Activated naive CD8-positive, alpha-beta T cell treated with anti-CD3 and anti-CD28 coated beads for 36 hours (primary cell): ENCODE measurements at regions not wholly inside any gene's neighbourhood (a gene's known extent, or its start where the extent isn't known, plus 50 kb on each side); places are given as distances from the start of the nearest gene placed in this dataset.
"Not testable (repeated sequence)": the region's sequence is repeated elsewhere in the genome, so short reads cannot be mapped to it uniquely, and the experiment has no call there.

Source experiments
- DNase-seq: peaks from one replicate; pipeline ENCODE4 v3.0.0; 2021
- H3K27ac Mint-ChIP-seq: one replicate; pipeline ENCODE4 v1.8.0; 2022; ENCODE audit warnings: mild to moderate bottlenecking, moderate library complexity, mixed read lengths
- H3K27me3 Mint-ChIP-seq: one replicate; pipeline ENCODE4 v1.8.0; 2022; ENCODE audit warnings: mild to moderate bottlenecking, mixed read lengths
- H3K36me3 Mint-ChIP-seq: one replicate; pipeline ENCODE4 v1.8.0; 2021; ENCODE audit warnings: mild to moderate bottlenecking, mixed read lengths
- H3K4me1 Mint-ChIP-seq: one replicate; pipeline ENCODE4 v1.8.0; 2021; ENCODE audit warnings: mixed read lengths
- H3K4me3 Mint-ChIP-seq: one replicate; pipeline ENCODE4 v1.8.0; 2022; ENCODE audit warnings: mild to moderate bottlenecking, moderate library complexity, mixed read lengths
- H3K9me3 Mint-ChIP-seq: one replicate; pipeline ENCODE4 v1.8.0; 2022; ENCODE audit warnings: mixed read lengths

DNA sequence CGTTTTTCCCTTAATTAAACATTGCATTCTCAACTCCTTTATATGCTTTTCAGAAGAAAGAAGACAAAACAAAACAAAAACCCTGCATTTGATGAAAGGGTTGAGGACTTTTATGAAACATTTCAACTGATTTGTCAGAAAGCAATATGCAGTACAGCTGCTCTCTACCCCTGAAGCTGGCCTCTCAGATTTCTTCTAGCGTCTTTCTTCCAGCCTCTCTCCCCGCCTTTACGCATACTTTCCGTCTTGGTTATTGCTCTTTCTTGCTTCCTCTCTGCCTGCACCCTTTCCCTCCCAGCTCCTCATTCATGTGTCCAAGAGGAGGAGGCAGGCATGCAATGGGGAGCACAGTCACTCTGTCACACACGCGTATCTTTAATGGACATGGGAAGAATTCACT, 91.0 kb upstream of the COL1A2 start:
- Mint-ChIP-seq H3K27me3 (peaks cover 7% of the 10 kb centered on the region), H3K4me1 (no peaks in the 10 kb centered on the region), H3K36me3 (no peaks in the 10 kb centered on the region), H3K27ac (no peak overlapping the region), H3K4me3 (no peak overlapping the region), H3K9me3 (no peaks in the 10 kb centered on the region)
- no peak for DNase-seq

DNA sequence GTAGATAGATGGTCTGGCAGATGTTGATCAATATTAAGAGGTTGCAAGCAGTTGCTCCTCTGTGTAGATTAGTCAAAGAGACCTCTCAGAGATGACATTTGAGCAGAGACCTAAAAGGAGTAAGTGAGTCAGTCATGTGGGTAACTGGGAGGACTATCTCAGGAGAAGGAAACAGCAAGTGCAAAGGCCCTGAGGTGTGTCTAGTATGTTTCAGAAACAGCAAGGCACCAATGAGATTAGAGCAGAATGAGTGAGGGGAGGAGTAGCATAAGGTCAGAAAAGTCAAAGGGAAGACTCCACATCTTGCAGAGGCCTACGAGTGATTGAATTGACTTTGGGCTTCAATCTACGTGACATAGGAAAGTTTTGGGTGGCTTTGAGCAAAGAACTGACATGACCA, 89.8 kb upstream of the COL1A2 start:
- Mint-ChIP-seq H3K36me3 (no peaks in the 10 kb centered on the region), H3K4me1 (no peaks in the 10 kb centered on the region)

DNA sequence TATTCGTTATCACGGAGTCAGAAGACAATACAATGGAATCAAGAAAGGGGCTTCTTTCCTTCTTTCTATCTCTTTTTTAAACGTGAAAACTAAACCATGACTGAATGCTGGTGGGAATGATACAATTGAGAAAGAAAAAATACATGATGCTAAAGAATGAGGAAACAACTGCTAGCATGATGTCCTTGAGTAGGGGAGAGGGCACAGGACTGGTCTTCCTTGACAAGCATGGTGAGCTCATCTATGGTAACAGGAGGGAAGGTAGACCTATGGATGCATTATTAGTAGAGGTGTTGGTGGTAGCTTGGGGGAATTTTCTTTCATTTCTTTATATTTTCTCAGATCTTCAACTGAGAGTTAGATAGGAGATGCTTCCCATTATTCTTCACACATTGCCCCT, 88.9 kb upstream of the COL1A2 start:
- Mint-ChIP-seq H3K4me1 (no peaks in the 10 kb centered on the region), H3K9me3 (no peaks in the 10 kb centered on the region), H3K27ac (no peak overlapping the region), H3K36me3 (no peaks in the 10 kb centered on the region), H3K4me3 (no peak overlapping the region), H3K27me3 (peaks cover 4% of the 10 kb centered on the region)
- no peak for DNase-seq

More for the DNA sequence above, 89.8 kb upstream of the COL1A2 start:
- Mint-ChIP-seq H3K9me3 (no peaks in the 10 kb centered on the region), H3K27ac (no peak overlapping the region), H3K27me3 (peaks cover 7% of the 10 kb centered on the region), H3K4me3 (no peak overlapping the region)
- no peak for DNase-seq

DNA sequence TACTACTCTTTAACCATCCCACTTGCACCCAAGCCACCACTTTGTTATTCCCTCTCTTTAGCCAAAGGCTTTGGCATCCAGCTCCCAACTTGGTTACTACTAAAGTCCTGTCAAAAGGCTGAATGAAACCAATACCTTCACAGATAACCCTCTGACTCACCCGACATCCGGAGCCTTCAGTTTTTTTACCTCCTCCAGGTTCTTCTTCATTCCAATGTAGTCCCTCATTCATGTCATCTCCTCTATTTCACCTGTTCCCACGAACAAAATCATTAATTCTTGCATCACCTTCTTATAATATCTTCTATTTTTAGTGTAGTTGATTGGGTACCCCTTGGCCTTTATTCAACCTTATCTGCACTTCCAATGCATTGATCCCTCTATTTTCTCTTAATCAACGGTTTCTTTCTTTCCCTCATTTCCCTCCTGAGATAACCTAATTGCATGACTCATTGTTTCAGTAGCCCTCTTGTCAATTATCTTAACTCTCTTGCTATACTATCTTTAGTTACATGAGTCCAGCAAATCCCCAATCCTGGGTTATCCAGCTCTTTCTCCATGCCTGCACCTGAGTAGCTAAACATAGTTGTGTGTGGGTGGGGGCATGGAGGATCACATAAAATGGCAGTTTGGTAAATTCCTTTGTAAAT, 87.2 kb upstream of the COL1A2 start:
- DNase-seq = no peak
- H3K4me3 Mint-ChIP-seq = no peak overlapping the region
- no peaks in the 10 kb centered on the region for H3K27me3 Mint-ChIP-seq
- no peaks in the 10 kb centered on the region for H3K9me3 Mint-ChIP-seq
- H3K36me3 Mint-ChIP-seq = no peaks in the 10 kb centered on the region
- no peak overlapping the region for H3K27ac Mint-ChIP-seq
- no peaks in the 10 kb centered on the region for H3K4me1 Mint-ChIP-seq

DNA sequence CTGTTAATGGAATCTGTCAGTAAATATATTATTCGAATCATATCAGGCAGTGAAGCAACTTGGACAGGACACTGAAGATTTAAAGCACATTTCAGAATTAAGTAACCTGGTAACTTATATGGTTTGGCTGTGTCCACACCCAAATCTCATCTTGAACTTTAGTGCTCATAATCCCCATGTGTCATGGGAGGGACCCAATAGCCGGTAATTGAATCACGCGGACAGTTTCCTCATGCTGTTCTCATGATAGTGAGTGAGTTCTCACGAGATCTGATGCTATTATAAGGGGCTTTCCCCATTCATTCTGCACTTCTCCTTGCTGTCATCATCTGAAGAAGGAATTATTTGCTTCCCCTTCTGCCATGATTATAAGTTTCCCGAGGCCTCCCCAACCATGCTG, 83.2 kb upstream of the COL1A2 start:
- H3K4me1 Mint-ChIP-seq = no peaks in the 10 kb centered on the region
- H3K4me3 Mint-ChIP-seq = no peak overlapping the region
- no peaks in the 10 kb centered on the region for H3K27me3 Mint-ChIP-seq
- H3K27ac Mint-ChIP-seq = no peak overlapping the region
- no peaks in the 10 kb centered on the region for H3K36me3 Mint-ChIP-seq
- DNase-seq = no peak
- no peaks in the 10 kb centered on the region for H3K9me3 Mint-ChIP-seq

DNA sequence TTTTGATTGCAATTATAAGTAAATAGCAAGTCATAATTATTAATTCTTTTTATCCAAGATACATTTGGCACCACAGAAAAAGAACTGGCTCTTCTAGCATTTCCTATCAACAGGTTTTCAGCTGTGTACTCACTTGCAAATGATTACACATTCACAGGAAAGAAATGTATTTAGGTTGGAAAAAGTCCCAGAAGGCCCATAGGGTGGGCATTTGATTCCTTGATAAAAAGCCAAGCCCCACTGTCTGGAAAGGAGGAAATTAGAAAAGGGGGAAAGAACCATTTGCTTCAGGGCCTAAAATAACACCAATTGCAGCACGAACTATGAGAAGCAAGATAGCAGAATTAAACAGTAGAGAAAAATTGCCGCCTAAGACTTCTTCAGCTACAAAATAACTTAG, 80.8 kb upstream of the COL1A2 start:
- Mint-ChIP-seq H3K36me3 (no peaks in the 10 kb centered on the region), H3K27me3 (no peaks in the 10 kb centered on the region), H3K4me3 (no peak overlapping the region), H3K27ac (no peak overlapping the region), H3K9me3 (no peaks in the 10 kb centered on the region), H3K4me1 (no peaks in the 10 kb centered on the region)
- DNase-seq = no peak

DNA sequence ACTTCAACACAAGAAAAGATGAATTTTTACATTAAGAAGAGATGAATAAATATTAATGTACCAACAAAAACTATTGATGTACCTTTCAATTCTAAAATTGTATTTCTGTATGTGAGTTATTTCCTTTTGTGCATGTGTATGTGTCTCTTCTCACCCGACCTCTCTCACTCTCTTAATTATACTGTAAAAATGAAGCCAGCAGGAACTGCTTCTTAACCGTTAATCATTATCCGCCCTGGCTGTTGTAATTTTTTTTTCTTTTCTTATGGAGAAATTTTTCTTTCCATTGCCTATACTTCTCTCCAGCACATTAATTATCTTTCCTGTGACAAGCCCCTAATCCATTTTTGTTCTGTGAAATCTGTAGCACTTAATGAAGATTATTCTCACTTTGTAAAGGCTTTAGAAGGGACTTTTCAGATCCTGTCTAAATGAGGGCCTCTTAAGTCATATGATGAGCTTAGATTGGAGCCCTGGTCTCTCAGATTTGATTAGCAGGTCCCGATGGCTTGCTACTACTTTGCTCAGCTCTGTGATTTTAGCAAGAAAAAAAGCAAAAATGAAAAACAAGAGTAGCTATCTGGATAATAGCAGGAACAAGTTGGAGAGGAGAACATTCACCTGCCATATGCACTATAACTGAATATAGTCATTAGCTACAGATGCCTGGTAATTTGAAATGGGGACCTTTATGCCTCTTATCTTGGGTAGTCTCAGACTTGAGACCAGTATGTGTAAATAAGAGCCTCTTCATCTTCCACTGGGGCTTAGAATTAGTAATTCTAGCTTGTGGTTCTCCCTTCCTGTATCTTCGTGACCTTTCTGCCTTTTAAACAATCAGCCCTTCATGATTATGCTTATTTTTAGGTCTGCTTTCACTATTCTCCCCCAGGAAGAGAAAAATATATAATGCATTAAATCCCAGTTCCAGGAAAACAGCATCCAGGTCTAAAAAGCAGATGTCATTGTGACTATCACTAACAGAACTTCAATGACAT, 80.0 kb upstream of the COL1A2 start:
- H3K27me3 Mint-ChIP-seq = no peaks in the 10 kb centered on the region
- no peak overlapping the region for H3K27ac Mint-ChIP-seq
- H3K4me1 Mint-ChIP-seq = no peaks in the 10 kb centered on the region
- no peak for DNase-seq
- peaks cover 2% of the 10 kb centered on the region for H3K9me3 Mint-ChIP-seq
- no peak overlapping the region for H3K4me3 Mint-ChIP-seq
- H3K36me3 Mint-ChIP-seq = no peaks in the 10 kb centered on the region

DNA sequence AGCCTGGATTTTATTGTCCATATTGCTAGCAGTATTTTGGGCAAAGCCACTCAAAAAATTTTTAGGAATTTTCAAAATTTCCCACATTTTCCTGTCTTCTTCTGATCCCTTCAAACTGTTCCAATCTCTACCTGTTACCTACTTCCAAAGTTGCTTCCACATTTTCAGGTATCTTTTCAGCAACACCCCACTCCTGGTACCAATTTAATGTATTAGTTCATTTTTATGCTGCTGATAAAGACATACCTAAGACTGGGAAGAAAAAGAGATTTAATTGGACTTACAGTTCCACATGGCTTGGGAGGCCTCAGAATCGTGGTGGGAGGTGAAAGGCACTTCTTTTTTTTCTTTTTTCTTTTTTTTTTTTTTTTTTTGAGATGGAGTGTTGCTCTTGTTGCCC, 73.6 kb upstream of the COL1A2 start:
- not testable (repeated sequence) for H3K9me3 Mint-ChIP-seq, H3K27ac Mint-ChIP-seq, DNase-seq, H3K4me3 Mint-ChIP-seq, H3K27me3 Mint-ChIP-seq, H3K36me3 Mint-ChIP-seq, H3K4me1 Mint-ChIP-seq

DNA sequence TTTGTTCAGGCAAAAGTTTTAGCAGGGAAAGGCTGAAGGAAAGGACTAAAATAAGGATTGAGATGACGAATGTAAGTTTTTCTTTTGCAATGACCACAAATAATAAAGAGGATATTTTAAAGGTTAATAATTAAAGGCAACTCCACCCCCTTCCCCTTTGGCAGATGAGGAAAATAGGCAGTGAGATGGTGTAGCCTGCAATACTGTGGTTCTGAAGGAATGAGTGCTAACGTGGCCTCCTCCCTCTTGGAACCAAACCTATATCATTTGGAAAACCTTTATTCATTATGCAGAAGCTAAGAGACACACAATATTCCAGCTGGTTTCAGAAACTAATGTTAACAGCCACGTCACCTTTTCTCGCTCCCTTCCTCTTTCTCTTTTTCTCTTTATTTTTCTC, 70.9 kb upstream of the COL1A2 start:
- no peak overlapping the region for H3K4me3 Mint-ChIP-seq
- H3K36me3 Mint-ChIP-seq = peaks cover 1% of the 10 kb centered on the region
- H3K4me1 Mint-ChIP-seq = no peaks in the 10 kb centered on the region
- peaks cover 11% of the 10 kb centered on the region for H3K9me3 Mint-ChIP-seq
- no peaks in the 10 kb centered on the region for H3K27me3 Mint-ChIP-seq
- no peak for DNase-seq
- H3K27ac Mint-ChIP-seq = no peak overlapping the region

DNA sequence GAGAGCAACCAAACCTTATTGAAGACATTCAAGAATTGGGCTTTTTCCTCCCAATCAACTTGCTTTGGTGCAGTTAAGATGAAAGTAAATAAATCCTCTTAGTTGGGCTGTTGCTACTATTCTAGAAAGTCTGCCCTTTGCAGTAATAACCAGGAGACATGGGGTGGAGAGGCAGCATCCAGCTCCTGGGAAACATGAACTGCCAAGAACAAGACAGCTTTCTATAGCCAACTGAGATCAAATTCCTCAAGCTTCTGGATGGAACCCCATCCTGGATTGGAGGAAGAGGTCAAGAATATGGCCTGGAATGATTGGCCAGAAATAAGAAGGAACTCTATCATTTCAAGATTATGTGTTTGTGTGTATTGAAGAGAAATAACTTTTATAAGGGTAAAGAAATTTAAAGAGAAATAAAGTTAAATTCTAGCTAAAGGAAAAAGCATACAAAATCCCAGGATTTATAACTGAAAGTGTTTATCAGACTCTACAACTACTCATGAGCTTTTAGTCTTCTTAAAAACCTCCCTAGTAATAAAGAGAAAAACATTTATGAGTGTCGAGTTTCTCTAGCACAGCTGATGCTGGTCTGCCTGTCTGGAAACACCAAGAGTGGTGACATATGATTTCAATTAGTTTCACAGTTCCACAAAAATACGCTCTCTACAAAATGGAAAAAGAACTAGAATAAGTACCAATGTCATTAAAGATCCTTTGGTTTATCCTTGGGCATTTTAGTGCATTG, 70.1 kb upstream of the COL1A2 start:
- no peak overlapping the region for H3K27ac Mint-ChIP-seq
- H3K9me3 Mint-ChIP-seq = peaks cover 11% of the 10 kb centered on the region
- peaks cover 1% of the 10 kb centered on the region for H3K36me3 Mint-ChIP-seq
- H3K4me3 Mint-ChIP-seq = no peak overlapping the region
- no peaks in the 10 kb centered on the region for H3K27me3 Mint-ChIP-seq
- H3K4me1 Mint-ChIP-seq = no peaks in the 10 kb centered on the region
- no peak for DNase-seq

DNA sequence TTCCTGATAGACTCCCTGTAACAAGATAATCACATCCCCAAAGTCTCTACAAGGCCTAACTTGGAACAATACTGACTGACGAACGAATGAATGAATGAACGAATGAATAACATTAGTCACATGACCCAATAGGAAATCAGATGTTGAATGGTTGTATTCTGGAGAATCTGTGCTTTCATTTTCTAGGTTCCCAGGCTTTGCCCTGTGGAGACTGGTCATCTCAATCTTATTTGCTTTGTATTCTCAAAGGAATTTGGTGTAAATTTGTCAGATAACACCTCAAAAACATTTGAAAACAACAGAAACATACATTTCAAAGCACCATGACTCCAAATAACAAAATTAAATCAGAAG, 69.6 kb upstream of the COL1A2 start:
- Mint-ChIP-seq H3K36me3 (peaks cover 1% of the 10 kb centered on the region), H3K4me3 (no peak overlapping the region), H3K9me3 (peaks cover 8% of the 10 kb centered on the region), H3K4me1 (no peaks in the 10 kb centered on the region), H3K27ac (no peak overlapping the region), H3K27me3 (no peaks in the 10 kb centered on the region)
- DNase-seq = no peak

DNA sequence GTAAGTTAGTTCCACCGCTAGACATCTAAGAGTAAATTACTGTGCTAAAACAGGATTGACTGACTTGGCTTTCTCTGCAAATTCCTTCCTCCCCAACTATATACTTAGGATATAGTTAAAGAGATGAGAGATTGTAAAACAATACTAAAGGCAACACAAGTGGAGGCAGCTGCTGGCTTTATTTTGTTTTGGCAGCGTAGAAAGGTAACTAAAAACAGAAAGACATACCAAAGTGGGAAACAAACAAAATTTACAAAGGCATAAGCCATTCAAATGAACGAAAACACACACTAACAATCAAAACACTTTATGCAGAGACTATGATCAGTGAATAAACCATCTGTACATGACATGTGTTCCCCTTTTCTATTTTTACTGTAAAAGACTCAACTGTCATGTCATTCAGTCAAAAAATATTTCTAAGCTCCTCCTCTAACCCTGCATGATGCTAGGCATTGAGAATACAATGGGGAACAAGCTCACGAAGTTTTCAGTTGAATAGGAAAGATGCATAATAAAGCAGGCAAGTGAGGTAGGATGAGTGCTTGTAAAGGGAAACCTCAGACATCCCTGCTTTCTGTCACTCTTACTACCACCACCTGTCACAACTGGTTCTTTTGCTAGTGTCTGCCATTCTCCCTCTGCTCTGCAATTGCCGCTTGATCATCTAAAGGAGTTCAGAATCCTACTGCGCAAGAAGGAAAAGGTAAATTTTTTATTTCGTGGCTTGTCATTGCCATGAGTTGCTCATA, 64.2 kb upstream of the COL1A2 start:
- Mint-ChIP-seq H3K27ac (no peak overlapping the region), H3K9me3 (peaks cover 3% of the 10 kb centered on the region)

DNA sequence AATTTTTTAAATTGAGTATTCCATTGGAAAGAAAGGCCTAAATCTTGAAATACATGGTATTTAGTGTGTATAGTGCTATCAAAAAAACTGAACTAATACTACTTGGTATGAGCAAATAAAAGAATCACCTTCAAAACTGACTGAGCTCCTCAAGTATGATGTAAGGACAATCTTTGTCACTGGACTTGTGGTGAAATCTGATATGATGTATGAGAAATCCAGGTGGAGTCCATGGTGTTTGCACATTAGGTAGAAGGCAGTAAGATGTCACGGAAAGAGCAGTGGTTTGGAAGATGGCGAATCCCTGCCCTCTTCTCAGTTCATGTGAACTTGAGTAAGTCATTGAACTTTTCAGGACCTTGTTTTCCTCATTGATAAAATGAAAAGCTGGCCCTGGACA, 62.1 kb upstream of the COL1A2 start:
- no peak overlapping the region for H3K27ac Mint-ChIP-seq
- no peaks in the 10 kb centered on the region for H3K27me3 Mint-ChIP-seq
- no peaks in the 10 kb centered on the region for H3K4me1 Mint-ChIP-seq
- no peak overlapping the region for H3K4me3 Mint-ChIP-seq
- H3K36me3 Mint-ChIP-seq = no peaks in the 10 kb centered on the region
- DNase-seq = no peak
- H3K9me3 Mint-ChIP-seq = no peaks in the 10 kb centered on the region

More for the DNA sequence above, 64.2 kb upstream of the COL1A2 start:
- no peak for DNase-seq
- no peaks in the 10 kb centered on the region for H3K27me3 Mint-ChIP-seq
- no peak overlapping the region for H3K4me3 Mint-ChIP-seq
- H3K36me3 Mint-ChIP-seq = no peaks in the 10 kb centered on the region
- H3K4me1 Mint-ChIP-seq = no peaks in the 10 kb centered on the region

DNA sequence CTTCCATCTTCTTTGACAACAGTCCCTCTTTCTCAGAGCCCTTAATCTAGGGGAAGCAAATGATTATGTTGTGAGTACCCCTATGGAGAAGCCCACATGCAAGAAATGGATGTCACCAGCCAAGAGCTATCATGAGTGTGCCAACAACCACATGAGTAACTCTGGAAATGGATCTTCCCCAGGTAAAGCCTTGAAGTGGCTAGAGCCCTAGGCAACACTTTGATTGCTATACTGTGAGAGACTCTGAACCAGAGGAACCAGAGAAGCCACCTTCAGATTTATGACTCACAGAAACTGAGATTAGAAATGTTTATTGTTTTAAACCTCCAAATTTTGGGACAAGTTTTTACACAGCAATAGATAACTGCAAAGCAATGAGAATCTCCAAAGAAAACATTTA, 60.9 kb upstream of the COL1A2 start:
- Mint-ChIP-seq H3K4me3 (no peak overlapping the region), H3K9me3 (no peaks in the 10 kb centered on the region), H3K36me3 (no peaks in the 10 kb centered on the region), H3K4me1 (no peaks in the 10 kb centered on the region), H3K27me3 (no peaks in the 10 kb centered on the region), H3K27ac (no peak overlapping the region)
- DNase-seq = no peak

DNA sequence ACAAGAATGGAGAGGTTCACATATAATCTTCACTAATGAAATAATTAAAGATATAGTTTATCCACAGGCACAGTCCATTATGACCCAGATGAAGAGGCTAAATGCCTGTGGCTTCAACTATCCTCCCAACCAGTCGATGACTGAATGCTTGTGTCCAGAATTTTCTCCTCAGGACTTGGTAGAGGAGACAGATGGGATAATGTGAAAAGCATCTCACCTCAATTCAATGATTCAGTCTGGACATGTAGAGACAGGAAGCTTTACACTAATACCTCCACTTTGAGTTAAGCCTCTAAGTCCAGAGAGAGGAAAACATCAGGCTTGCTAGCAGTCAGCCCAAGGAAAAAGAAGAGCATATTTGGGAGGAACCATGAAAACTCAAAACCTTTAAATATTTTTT, 59.1 kb upstream of the COL1A2 start:
- Mint-ChIP-seq H3K36me3 (no peaks in the 10 kb centered on the region), H3K27me3 (no peaks in the 10 kb centered on the region), H3K27ac (no peak overlapping the region), H3K4me3 (no peak overlapping the region), H3K9me3 (no peaks in the 10 kb centered on the region), H3K4me1 (no peaks in the 10 kb centered on the region)
- no peak for DNase-seq
